ENCODE measurements at regions not wholly inside any gene's neighbourhood (a gene's known extent, or its start where the extent isn't known, plus 50 kb on each side); places are given as distances from the start of the nearest gene placed in this dataset.
"Not testable (repeated sequence)": the region's sequence is repeated elsewhere in the genome, so short reads cannot be mapped to it uniquely, and the experiment has no call there.

DNA sequence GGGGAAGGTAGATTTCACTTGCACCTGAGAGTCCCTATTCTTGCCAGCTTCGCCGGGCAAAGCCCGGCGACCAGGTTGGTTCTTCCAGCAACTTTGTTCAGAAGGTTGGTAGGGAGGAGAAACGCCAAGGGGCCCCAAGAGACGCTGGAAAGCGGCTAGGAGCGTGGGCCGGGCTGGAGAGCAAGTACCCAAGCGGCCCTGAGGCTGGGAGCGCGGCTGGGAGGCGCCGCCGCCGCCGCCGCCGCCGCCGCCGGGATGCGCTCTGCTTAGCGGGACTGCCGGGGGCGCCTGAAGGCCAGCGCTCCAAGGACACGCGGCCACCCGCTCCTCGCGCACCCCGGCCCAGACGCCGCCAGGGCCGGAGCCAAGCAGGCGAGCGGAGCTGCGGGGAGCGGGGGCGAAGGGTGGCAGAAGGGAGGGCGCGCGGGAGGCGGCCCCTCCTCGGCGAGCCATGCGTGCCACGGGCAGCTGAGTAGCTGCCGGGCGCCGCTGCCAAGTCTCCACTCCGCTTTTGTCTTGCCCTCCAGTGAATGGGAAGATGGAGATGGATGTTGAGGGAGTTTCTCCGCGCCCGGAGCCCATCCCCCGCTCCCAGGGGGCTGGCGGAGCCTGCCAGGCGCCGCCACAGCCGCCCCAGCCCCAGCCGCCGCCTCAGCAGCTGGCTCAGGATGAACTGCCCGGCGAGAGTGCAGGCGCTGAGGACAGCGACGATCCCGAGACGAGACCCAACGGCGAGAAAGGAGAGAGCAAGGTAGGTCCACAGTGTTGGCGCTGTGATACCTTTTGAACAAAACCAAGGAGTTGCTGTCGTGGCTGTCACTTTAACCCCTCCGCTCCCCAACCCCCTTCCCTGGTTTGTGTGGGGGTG is 227.4 kb upstream of the AZI2 start:
- no peak for DNase-seq (ENCODE audit: low read depth in 2 of 2)

DNA sequence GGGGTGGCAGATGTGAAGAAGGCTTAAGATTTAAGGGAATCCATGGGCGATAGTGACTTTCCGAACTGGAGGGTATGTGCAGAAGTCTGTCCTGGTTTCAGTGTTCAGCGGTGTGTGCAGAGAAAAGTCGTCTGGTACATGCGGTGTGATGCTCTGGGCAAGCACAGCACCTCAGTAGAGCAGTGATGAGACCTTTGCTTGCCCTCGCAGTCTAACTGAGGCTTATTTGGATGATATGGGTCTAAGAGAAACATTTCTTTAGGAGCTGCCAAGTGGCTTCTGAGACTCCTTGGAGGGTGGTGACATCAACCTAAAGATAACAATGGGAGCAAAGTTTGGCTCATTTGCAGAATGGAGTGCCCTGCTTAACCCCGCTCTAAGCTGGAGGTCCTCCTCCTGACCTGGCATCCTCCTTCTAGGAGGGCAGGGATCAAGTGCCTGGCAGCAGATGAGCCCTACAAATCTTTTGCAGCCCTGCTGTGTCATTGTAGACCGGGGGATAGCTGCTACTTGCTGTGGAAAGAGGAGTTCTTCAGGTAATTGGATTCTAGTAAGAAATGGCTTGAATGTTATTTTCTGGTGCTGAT is 228.1 kb upstream of the AZI2 start:
- DNase-seq (ENCODE audit: low read depth in 2 of 2) = no peak

DNA sequence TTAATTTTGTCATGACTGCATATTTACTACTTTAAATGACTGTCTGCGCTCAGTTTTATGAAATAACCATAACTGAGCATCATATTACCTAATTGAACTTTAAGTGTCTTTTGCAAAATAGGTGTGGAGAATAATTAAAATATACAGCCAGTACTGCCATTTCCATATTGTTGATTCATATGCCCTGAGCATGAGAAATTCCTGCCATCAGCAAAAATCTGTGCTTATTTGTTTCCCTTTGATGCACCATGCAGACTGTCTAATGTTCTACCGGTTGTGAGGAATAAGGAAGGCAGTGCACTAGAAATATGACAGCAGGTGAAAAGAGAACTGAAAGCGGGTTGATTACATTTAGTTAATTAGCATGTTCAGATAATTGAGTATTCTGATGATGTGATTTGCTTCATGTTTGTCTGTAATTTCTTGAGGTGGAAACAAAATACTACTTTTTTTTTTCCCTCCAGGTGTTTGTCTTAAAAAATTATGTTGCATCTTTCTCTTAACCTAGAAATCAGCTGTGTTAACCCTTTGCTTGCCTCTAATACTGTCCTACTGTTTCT is 229.4 kb upstream of the AZI2 start:
- DNase-seq (ENCODE audit: low read depth in 2 of 2) = no peak

DNA sequence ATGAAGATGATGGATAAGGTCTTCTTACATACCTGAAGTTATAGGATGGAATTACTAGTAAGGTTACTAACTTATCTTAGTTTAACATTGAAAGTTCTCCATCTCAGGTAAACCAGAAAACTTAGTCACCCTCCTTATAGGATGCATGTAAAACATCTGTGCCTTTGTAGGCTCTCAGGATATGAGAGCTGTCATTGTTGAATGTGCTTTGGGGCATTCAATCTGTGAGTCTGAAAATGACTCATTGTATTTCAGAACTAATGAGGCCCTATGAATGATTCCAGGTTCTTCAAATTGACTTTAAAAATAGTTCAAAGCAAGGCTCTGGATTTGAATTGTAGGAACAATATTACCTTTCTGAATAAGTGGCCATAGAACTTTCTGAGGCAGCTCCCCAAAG is 237.7 kb upstream of the AZI2 start:
- no peak for DNase-seq (ENCODE audit: low read depth in 2 of 2)

DNA sequence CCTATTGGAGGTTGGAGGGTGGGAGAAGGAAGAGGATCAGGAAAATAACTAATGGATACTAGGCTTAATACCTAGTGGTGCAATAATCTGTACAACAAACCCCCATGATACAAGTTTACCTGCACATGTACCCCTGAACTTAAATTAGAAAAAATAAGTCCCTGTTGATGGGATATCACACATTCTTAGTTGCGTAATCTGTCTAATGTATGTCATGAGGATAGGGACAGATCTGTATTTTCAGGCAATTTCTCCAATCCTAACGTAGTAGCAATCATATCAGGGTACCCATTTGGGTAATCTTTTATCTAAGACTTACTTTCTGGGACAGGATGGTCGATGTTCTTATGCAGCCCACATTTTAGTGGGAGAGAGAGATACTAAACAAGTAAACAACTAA is 239.1 kb upstream of the AZI2 start:
- DNase-seq (ENCODE audit: low read depth in 2 of 2) = no peak

DNA sequence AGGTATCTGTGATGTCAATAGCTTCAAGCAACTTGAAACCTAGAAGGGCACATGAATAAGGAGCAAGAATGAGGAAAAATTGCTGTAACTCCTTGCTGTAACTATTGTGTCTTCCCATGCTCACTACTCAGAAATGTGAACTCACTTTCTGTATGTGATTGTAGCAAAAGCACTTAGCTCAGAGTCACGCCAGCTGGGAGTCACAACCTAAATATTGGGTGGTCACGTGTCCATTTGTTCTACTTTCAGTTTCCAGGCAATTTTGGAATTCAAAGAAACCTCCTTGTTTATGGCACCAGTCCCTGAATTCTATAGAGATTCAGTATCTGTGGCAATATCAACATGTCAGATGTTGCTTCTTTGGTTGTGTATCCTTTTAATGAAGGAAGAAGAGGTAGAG is 241.6 kb upstream of the AZI2 start:
- DNase-seq (ENCODE audit: low read depth in 2 of 2) = no peak

DNA sequence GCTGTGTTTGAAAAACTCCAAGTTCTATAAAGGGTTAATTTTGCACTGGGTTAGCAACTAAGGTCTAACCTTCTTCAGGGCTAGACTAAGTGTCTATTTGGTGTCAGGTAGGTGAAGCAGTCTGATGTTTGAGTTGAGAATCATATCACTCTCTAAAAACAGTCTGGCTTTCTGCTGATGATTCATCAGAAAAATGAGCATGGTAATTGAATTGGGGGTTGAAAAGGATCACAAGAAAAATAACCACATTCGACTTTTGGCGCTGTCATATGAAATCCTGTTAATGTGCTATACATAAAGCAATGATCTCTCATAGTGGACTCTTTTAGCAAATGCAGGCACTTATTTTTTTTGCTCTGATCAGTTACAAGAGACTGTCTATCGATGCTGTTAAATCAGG is 242.2 kb upstream of the AZI2 start:
- DNase-seq (ENCODE audit: low read depth in 2 of 2) = no peak

DNA sequence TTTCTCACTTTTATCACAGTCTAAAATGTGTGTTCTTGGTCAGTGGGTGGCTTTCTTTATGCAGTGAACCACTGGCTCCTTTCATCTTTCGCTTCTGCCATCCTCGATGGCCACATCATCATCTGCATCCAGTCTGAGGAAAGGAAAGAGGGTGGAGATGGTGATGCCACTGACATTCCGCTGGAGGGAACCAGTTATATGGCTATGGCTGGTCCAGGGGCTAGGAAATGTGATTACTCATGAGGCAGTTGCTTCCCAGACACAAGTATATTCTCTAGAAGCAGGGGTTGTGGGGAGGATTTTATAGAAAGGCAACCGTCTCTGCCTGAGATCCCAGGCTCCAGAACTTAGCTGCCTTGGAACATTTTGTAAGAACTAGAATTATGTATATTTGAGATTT is 246.7 kb upstream of the AZI2 start:
- DNase-seq (ENCODE audit: low read depth in 2 of 2) = no peak

DNA sequence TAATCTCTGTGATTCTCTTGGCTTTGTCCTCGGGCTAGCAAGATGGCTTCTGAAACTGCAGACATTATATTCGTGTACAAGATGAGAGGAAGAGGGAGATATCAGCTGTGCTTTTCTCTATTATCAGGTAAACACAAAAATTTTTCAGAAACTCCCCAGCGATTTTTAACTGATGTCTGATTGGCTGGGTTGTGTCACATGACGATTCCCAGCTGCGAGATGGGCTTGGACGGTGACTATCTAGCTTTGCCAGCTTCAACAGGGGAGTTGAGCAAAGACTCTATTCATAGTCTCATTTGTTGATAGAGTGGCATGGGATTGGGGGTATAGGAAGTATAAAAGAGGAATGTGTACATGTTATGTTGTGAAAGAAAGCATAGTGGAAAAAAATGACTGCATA is 248.8 kb upstream of the AZI2 start:
- no peak for DNase-seq (ENCODE audit: low read depth in 2 of 2)

DNA sequence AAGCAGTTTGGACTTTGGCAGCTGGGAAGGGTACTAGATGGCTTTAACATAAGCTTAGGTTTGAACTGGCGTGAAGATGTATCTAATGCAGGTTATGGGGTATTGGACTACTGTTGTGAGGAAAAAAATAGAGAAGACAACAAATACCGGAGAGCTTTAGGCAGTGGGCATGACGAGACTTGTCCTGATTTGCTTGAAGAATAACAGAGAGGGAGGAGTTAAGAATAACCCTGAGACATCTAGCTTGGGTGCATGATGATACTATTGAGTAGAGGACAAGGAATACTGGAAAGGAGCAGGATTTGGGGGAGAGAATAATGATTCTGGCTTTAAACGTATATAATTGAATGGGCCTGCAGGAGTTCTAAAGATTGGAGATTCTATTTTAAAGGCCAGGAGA is 249.5 kb upstream of the AZI2 start:
- no peak for DNase-seq (ENCODE audit: low read depth in 2 of 2)

DNA sequence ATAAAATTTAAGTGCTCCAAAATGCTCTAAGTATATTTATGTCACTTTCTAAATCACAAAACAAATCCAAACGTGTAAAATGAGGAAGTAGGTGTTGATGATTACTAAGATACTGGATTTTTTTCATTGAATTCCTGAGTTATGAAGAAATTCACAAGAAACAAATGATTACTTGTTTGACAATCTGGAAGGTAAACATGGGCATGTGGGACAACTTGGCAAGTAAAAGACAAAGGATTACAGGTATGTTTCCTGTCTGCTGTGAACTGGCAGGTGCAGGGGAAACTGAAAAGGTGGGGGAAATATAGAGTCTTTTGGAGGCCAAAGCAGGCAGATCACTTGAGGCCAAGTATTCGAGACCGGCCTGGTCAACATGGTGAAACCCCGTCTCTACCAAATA is 252.7 kb upstream of the AZI2 start:
- DNase-seq (ENCODE audit: low read depth in 2 of 2) = no peak

DNA sequence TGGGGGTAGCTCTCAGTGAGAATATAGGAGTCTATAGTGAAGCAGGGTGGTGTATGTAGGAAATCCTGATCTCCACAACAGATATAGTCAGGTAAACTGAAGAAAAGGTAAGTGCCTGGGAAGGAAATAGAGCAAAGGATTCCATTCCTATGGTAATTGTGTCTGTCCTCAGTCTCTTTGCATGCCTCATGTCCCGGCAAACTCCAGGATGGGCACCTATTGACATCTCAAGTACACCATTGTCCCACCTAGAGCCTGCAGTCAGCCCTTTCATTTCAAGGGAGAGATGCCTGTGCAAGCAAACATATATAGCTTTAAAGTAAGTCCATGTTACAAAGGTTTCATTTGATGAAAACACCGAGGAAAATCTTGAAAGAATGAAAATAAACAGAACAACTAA is 257.7 kb upstream of the AZI2 start:
- DNase-seq (ENCODE audit: low read depth in 2 of 2) = no peak

DNA sequence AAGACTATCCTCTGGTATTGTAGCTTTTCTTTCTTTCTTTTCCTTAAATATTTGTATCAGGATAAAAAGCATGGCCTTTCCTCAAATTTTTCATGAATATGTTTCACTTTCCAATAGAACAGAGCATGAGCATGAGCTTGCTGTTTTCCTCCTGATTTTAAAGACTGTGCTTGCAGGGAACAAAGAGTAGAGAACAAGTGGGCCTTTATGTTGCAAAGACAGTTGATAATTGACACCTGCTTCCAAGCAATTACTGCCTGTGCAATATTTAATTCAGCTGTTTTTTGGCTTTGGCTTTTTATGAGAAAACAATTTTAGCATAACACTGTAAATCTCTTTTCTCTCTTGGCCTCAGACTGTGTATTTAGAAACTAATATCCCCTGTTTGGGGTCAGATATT is 263.6 kb upstream of the AZI2 start:
- no peak for DNase-seq (ENCODE audit: low read depth in 2 of 2)

DNA sequence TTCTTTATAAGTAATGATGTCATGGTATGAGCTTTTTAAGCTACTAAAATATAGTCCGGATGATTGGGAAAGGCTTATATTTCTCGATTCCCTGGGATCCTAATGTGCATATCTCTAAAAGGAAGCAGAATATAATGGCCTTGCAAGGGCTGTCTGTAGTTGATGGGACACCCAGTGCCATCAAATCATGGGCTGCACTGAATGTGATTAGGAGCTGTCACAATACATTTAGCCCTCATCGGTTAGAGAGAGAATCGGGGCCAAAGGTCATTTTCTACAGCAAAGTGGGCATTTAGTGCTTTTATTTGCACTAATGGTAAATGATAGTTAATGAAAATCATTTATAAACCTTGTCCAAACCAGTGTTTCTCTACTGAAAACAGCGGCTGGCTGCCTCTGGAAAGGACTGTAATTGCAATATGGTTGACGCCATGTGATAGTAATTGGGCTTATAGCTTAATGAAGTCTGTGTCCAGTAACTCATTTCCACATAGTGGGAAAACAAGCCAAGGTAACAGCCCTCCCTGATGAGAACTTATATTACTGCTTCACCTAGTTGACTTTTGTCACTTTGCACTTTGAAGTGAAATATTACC is 265.0 kb upstream of the AZI2 start:
- no peak for DNase-seq (ENCODE audit: low read depth in 2 of 2)

DNA sequence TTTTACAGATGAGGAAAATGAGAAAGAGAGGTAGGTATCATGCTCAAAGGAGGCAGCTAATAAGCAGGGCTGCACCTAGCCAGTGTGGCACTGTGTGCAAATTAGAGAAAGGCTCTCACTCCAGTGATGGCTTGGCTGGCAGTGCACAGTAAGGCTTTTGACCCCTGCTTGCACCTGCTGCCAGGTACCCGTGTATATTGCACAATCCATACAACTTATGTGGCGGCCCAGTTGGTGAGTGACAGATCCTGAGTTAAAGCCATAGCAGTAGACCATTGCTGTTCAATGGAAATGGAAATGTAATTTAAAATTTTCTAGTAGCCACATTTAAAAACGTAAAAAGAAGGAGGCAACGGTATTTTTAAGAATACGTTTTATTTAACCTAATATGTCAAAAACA is 266.4 kb upstream of the AZI2 start:
- no peak for DNase-seq (ENCODE audit: low read depth in 2 of 2)

DNA sequence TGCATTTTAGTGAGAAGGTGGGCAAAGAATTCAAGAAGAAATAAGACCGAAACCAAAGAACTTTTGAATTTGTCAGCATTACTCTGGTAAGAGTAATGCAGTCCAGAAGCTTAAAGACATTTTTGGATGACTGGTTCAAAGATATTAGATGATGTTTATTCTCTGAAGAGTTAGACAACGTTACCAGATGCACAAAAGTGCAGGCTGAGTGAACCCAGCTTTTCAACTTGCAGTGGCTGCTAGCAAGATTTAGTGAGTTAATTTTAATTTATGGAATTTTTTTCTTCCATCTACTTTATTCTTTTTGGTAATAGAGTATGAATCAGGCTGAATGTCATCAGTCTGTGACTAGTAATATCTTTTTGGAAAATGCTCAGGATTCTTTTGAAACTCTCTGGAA is 267.3 kb upstream of the AZI2 start:
- no peak for DNase-seq (ENCODE audit: low read depth in 2 of 2)

DNA sequence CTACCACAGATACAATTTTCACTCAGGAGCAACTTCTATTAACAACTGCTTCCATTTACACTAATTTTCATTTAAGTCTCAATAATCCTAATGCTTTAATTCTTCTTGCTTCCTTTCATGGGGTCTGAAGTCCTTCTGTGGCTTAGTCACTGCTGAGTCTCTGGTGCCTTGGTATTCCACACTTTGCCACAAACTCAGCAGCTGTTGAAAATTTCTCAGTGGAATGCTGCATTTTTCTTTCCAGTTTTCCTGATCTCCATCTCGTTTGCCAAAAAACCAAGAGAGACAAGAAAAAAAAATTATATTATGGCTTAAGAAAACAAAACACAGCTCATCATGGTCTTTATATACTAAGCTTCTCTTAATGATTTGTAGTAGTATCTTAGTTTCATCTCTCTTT is 269.2 kb upstream of the AZI2 start:
- DNase-seq (ENCODE audit: low read depth in 2 of 2) = no peak

DNA sequence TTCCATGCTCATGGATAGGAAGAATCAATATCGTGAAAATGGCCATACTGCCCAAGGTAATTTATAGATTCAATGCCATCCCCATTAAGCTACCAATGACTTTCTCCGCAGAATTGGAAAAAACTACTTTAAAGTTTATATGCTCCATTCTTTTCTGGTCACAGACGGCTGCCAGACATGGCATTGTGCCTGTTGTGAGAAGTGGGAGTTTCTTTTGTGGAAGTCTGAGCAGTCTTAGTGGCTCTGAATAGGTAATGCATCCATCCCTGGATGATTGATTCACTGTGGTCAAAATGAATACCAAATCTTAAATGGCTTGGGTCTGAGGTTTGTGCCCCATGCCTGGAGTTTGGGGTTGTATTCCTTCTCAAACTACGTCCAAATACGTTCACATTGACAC is 274.5 kb upstream of the AZI2 start:
- no peak for DNase-seq (ENCODE audit: low read depth in 2 of 2)

DNA sequence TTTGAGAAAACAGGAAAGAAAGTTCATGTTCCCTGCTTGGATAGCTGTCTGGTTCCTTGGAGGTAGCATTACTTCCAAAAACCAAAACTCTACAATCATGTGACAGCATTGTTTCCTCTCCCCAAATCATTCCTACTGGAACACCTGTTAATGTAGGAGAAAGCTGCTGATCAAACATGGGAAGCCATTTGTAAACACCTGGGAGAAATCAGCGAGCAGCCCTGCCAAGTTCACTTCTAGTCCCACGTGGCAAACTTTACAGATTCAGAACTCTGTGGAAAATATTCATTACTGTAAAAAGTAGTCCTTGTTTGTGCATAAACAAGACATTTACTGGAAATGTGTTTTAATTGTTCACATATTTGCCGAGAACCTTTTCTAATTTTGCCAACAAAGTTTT is 275.5 kb upstream of the AZI2 start:
- no peak for DNase-seq (ENCODE audit: low read depth in 2 of 2)

DNA sequence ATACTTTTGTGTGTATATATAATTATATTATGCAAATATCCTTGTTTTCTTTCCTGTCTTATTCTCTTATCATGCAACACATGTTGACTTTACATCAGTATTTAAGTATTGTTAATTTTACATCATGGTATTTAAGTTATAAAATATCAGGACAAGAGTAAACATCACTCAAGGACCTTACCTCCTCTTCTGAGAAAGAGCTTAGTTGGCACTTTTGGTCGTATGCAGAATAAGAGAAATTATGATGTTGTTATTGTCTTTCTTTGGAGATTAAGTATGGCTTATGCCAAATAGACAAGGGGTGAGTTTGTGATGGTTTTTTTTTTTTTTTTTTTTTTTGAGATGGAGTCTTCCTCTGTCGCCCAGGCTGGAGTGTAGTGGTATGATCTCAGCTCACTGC is 279.2 kb upstream of the AZI2 start:
- not testable (repeated sequence) for DNase-seq (ENCODE audit: low read depth in 2 of 2)

DNA sequence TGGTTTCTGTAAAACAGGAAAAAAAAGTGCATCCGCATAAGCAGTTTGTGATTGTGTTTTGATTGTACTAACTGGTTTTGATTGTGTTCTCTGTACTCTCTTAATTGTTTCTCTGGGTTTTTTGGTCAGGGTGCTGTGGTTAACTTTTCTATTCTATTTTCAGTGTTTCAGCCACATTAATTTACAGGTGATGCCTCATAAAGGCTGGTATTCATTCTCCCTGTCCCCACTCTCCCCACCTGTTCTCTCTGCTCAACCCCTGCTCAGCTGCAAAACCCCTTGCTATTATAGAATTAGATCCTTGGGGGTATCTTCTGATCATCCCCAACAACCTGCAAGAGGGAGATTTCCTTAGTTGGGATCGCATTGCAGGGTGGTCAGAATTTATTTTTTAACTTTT is 285.4 kb upstream of the AZI2 start:
- no peak for DNase-seq (ENCODE audit: low read depth in 2 of 2)

DNA sequence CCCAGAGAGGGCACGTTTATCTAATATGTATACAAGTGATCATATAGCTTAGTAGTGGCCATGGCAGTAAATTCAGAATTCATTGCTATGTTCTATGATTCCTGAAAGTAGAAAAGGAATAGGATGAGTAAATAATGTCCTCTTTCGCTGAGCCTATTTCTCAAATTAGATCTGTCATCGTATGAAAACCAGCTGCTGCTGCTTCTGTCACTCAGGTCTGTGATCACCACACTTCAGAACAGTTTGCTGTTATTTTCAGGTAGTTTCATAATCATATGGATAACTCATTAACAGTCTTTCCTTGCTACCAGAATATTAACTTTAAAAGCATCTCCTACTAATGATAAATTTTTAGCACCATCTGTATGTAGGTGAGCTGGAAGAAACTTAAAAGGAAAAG is 289.1 kb upstream of the AZI2 start:
- DNase-seq (ENCODE audit: low read depth in 2 of 2) = no peak

DNA sequence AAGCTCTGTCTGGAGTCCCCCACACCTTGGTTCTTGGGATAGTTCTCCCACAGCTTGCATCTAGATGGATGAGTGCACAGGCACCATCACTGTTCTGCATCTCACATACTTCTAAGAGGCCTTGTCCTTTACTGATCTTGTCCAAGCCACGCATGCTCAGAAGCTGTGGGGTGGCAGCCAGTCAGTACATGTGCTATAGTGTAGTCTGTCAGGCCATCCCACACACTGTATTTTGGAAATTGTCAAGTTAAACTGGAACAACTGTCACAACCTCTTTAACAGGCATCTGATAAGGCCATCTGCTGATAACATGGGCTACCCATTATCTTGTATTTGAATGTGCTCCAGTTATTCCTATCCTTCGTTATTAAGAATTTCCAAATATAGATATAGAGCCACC is 296.5 kb upstream of the AZI2 start:
- no peak for DNase-seq (ENCODE audit: low read depth in 2 of 2)

Data from stimulated activated CD8-positive, alpha-beta memory T cell treated with anti-CD3 and anti-CD28 coated beads, Interleukin-2, amount 100 ng/mL, for 48 hours (primary cell).